HPDE6-E6E7 (cell line): ENCODE measurements at regions not wholly inside any gene's neighbourhood (a gene's known extent, or its start where the extent isn't known, plus 50 kb on each side); places are given as distances from the start of the nearest gene placed in this dataset.
"Not testable (repeated sequence)": the region's sequence is repeated elsewhere in the genome, so short reads cannot be mapped to it uniquely, and the experiment has no call there.

Source experiments
- DNase-seq: peaks from one replicate; pipeline ENCODE4 v3.0.0; 2011; ENCODE audit warnings: missing footprints; ENCODE audit errors: extremely low spot score

- no peak for DNase-seq
These were observed 64.3 kb downstream of the SMIM38 start for GRCh38 chr11:69219991-69220390.

- no peak for DNase-seq
These were observed 64.9 kb downstream of the SMIM38 start for GRCh38 chr11:69220561-69221051.

GRCh38 chr11:69221086-69221485 lies 65.4 kb downstream of the SMIM38 start:
- no peak for DNase-seq

- not testable (repeated sequence) for DNase-seq
These were observed 65.9 kb downstream of the SMIM38 start for GRCh38 chr11:69221636-69222035.

GRCh38 chr11:69227271-69227670 lies 66.7 kb upstream of the MYEOV start:
- DNase-seq, result no peak

- no peak for DNase-seq
These were observed 64.4 kb upstream of the MYEOV start for GRCh38 chr11:69229511-69229910.

GRCh38 chr11:69230856-69231425 lies 63.0 kb upstream of the MYEOV start:
- DNase-seq, result no peak

- no peak for DNase-seq
These were observed 62.4 kb upstream of the MYEOV start for GRCh38 chr11:69231466-69232018.

GRCh38 chr11:69232821-69233743 lies 60.9 kb upstream of the MYEOV start:
- DNase-seq, result no peak

- no peak for DNase-seq
These were observed 60.0 kb upstream of the MYEOV start for GRCh38 chr11:69233744-69234570.

- DNase-seq, result no peak
These were observed 58.9 kb upstream of the MYEOV start for GRCh38 chr11:69234740-69235710.

GRCh38 chr11:69238573-69239351 lies 55.2 kb upstream of the MYEOV start:
- no peak for DNase-seq

- no peak for DNase-seq
These were observed 54.3 kb upstream of the MYEOV start for GRCh38 chr11:69239641-69240040.

GRCh38 chr11:69240332-69241074 lies 53.5 kb upstream of the MYEOV start:
- no peak for DNase-seq

- no peak for DNase-seq
These were observed 52.7 kb upstream of the MYEOV start for GRCh38 chr11:69241075-69241740.

GRCh38 chr11:69241844-69242243 lies 52.1 kb upstream of the MYEOV start:
- no peak for DNase-seq

- no peak for DNase-seq
These were observed 51.6 kb upstream of the MYEOV start for GRCh38 chr11:69242266-69242920.
